ENCODE measurements at regions not wholly inside any gene's neighbourhood (a gene's known extent, or its start where the extent isn't known, plus 50 kb on each side); places are given as distances from the start of the nearest gene placed in this dataset.
"Not testable (repeated sequence)": the region's sequence is repeated elsewhere in the genome, so short reads cannot be mapped to it uniquely, and the experiment has no call there.

DNA sequence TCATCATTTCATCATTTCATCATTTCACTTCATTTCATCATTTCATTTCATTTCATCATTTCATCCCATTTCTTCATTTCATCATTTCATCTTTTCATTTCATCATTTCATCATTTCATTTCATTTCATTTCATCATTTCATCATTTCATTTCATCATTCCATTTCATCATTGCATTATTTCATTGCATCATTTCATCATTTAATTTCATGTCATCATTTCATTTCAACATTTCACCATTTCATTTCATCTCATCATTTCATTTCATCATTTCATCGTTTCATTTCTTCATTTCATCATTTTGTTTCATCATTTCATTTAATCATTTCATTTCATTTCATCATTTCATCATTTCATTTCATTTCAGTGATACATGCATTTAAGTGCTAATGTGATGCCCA is 166.9 kb upstream of the TP53TG3 start:
- intact Hi-C loops (cut with micrococcal nuclease); ATAC-seq; H3K4me1 ChIP-seq (ENCODE audit: control insufficient read depth, insufficient read depth, low read length); DNase-seq; H3K4me1 Mint-ChIP-seq; H3K27ac Mint-ChIP-seq; H3K36me3 ChIP-seq (ENCODE audit: control insufficient read depth, insufficient read depth, low read length); H3K9me3 ChIP-seq (ENCODE audit: control insufficient read depth, insufficient read depth, low read length); H3K27ac ChIP-seq (ENCODE audit: low read length); H3K4me3 ChIP-seq (ENCODE audit: low read length); H3K36me3 Mint-ChIP-seq; H3K27me3 Mint-ChIP-seq (ENCODE audit: low read depth in 2 of 2); H3K9me3 Mint-ChIP-seq; H3K27me3 ChIP-seq (ENCODE audit: control insufficient read depth, insufficient read depth, low read length); H3K4me3 Mint-ChIP-seq: not testable (repeated sequence)
- 38% methylated on average over 1 of the region's 1 CpG for WGBS (ENCODE audit: insufficient coverage)

DNA sequence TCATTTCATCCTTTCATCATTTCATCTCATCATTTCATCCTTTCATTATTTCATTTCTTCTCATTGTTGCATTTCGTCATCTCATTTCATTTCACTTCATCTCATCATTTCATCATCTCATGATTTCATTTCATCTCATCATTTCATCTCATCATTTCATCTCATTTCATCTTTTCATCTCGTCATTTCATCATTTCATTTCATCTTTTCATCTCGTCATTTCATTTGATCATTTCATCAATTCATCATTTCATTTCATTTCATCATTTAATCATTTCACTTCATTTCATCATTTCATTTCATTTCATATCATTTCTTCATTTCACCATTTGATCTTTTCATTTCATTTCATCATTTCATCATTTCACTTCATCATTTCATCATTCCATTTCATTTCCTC is 131.3 kb upstream of the TP53TG3 start:
- H3K36me3 Mint-ChIP-seq; H3K27ac Mint-ChIP-seq; H3K36me3 ChIP-seq (ENCODE audit: control insufficient read depth, insufficient read depth, low read length); H3K9me3 ChIP-seq (ENCODE audit: control insufficient read depth, insufficient read depth, low read length); H3K4me3 ChIP-seq (ENCODE audit: low read length); H3K9me3 Mint-ChIP-seq; H3K4me1 Mint-ChIP-seq; intact Hi-C loops (cut with micrococcal nuclease); DNase-seq; H3K27ac ChIP-seq (ENCODE audit: low read length); H3K4me1 ChIP-seq (ENCODE audit: control insufficient read depth, insufficient read depth, low read length); H3K4me3 Mint-ChIP-seq; H3K27me3 Mint-ChIP-seq (ENCODE audit: low read depth in 2 of 2); H3K27me3 ChIP-seq (ENCODE audit: control insufficient read depth, insufficient read depth, low read length); ATAC-seq: not testable (repeated sequence)
- 79% methylated on average over 3 of the region's 3 CpGs for WGBS (ENCODE audit: insufficient coverage)

DNA sequence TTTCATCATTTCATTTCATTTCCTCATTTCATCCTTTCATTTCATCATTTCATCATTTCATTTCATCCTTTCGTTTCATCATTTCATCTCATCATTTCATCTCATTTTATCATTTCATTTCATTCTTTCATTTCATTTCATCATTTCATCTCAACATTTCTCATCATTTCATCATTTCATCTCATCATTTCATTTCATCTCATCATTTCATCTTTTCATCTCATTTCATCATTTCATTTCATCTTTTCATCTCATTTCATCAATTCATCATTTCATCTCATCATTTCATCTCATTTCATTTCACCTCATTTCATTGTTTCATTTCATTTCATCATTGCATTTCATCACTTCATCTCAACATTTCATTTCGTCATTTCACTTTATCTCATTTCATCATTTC is 129.7 kb upstream of the TP53TG3 start:
- DNase-seq; H3K4me3 ChIP-seq (ENCODE audit: low read length); H3K4me1 ChIP-seq (ENCODE audit: control insufficient read depth, insufficient read depth, low read length); H3K9me3 ChIP-seq (ENCODE audit: control insufficient read depth, insufficient read depth, low read length); H3K27me3 Mint-ChIP-seq (ENCODE audit: low read depth in 2 of 2); H3K36me3 Mint-ChIP-seq; H3K4me1 Mint-ChIP-seq; intact Hi-C loops (cut with micrococcal nuclease); ATAC-seq; H3K4me3 Mint-ChIP-seq; H3K36me3 ChIP-seq (ENCODE audit: control insufficient read depth, insufficient read depth, low read length); H3K9me3 Mint-ChIP-seq; H3K27me3 ChIP-seq (ENCODE audit: control insufficient read depth, insufficient read depth, low read length); H3K27ac ChIP-seq (ENCODE audit: low read length); H3K27ac Mint-ChIP-seq: not testable (repeated sequence)
- no CpG with 5 or more reads among the region's 2 CpGs for WGBS (ENCODE audit: insufficient coverage)

All from natural killer cell (primary cell).